ENCODE measurements at regions not wholly inside any gene's neighbourhood (a gene's known extent, or its start where the extent isn't known, plus 50 kb on each side); places are given as distances from the start of the nearest gene placed in this dataset.
"Not testable (repeated sequence)": the region's sequence is repeated elsewhere in the genome, so short reads cannot be mapped to it uniquely, and the experiment has no call there.

DNA sequence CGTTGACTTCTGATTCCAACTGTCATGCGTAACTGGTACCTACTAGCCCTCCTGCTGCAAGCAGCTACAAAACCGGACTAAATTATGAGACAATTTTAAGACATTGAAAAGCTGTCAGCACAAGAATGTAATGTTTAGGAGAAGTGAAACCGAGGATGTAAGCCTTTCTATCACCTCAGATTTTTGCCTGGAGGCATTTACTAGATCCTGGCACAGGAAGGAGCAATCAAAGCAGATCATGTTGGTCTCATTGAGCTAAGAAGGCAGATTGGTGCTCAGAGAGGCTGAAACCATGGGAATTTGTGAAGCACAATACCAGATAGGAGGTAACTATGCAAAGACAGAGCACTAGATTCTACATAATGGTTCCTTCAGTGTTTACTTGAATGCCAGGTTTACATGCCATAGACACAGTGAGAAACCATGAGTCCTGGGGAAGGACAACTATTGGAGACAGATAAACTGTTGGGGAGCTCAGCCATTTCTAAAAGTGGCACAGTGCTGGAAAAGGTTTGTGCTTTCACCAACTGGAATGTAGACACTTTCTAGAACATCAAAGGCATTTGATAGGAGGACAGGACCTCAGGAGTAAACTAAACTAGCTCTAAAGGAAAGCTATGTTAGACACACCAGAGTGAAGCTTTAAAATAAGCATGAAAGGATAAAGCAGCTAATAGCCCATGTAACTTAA is 179.4 kb downstream of the LYPLAL1 start:
- DNase-seq (ENCODE audit: low spot score) = no peak

DNA sequence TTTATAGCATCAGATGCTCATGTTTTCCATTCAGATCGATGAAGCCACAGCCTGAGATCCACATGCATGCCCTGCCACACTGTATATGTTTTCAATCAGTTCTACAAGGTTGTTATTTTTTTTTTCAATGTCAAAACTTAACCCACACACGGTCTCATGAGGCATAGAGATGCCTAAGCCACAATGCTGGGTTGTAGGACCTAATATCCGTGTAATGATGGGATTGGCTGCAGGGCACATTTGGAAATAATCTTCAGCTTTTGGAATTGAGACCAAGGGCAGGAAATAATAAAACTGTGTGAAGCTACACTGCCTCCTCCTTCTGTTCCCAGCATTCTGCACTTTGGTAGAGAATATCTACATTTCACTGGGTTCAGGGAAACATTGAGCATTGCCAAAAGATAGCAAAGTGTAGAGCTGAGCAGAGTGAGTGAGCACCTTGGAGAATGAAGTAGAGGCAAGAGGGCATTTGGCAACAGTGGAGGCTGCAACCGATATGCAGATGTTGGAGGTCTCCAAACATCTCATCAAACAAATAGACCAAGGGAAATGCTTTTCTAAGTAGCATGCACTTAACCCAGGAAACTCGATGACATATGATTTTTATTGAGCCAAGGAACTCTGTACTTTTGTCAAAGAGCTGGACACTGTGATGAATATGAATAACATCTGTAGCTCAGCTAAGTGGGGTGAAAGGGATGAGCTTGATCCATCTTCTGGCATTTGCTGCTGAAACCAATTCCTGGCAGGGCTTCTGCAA is 176.7 kb downstream of the LYPLAL1 start:
- no peak for DNase-seq (ENCODE audit: low spot score)

DNA sequence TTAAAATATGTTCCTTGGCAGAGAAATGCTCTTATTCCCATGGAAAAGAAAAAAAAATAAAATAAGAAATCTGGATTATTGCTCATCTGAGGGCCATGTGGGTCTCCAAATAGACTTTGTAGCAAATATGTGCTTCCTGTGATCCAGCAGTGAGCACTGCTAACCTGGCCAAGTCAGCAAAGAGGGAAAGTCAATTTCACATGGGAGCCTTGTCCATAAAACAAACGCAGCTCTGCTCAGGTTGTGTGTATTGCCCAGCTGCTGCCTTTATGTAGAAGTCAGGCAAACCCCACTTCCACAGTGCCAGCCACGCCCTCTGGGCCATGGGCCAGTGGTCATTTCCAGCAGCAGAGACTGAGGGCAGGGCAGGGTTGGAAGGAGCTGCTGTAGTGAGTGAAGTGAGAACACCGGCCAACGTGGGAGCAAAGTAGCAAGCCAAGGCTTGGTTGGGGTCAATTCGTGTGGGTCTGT is 174.3 kb downstream of the LYPLAL1 start:
- DNase-seq (ENCODE audit: low spot score) = no peak

DNA sequence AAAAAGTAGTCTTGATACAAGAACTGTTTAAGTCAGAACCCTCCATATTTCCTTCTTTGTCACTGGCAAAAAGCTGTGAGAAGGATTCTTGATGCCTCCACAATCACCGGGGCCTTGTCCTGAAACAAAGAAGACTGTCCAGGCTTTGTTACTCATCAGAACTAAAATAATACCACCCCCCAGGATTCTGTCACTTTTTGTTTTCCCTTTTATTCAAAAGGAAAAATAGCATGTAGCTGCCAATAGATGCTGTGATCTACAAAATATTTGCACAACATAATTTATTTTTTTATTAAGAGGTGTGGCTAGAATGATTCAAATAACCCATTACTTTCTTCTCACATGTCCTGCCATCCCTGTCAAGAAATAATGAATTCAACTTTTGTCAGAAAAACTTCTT is 173.7 kb downstream of the LYPLAL1 start:
- DNase-seq (ENCODE audit: low spot score) = no peak

DNA sequence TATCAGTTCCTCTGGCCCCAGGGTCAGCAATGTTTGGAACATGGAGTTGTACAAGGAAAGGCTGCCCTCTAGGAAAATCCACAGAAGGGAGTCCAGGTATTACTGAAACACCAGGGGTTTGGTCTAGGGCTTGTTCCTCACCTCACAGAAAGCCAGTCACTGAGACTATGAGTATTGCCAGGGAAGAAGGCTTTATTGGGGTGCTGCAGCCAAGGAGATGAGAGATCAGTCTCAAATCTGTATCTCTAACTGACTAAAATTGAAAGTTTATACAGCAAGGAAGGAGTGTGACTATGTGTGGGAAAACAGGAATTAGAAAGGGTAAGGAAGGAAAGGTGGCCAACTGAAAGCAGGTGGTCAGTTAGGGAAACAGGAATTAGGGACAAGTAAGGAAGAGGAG is 172.3 kb downstream of the LYPLAL1 start:
- DNase-seq (ENCODE audit: low spot score) = no peak

DNA sequence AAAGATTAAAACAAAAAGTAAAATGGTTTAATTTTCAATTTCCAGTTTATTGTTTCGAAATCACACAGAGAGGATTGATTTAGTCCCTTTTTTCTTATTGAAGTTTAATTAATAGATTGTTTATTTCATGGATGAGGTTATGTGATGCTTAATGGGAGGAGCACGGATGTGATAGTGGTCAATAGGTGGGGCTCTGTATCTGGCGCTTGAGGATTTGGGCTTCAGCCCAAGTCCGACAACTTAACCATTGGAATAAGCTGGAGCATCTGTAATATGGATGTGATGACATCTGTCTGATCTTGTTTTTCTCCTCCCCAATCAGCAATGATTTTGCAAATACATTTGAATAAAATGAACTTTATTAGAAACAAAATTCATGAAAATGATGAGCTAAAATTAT is 169.2 kb downstream of the LYPLAL1 start:
- no peak for DNase-seq (ENCODE audit: low spot score)

DNA sequence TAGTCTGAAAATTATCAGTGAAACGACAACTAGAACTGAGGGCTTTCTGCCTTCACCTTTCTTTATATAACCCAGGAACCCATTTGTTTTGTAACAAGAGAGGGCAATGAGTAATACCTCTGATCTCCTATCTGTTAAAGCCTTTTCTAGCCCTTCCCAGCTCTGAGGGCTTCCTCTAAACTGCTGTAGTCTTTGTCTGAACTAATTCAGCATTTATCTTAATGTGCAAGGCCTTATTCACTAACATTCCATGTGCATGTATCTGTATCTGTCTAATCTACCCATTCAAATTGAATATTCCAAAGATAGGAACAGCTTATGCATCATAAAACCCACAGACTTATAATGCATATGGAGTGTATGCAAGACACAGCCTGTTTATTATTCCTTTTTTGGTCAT is 167.1 kb downstream of the LYPLAL1 start:
- DNase-seq (ENCODE audit: low spot score) = no peak

DNA sequence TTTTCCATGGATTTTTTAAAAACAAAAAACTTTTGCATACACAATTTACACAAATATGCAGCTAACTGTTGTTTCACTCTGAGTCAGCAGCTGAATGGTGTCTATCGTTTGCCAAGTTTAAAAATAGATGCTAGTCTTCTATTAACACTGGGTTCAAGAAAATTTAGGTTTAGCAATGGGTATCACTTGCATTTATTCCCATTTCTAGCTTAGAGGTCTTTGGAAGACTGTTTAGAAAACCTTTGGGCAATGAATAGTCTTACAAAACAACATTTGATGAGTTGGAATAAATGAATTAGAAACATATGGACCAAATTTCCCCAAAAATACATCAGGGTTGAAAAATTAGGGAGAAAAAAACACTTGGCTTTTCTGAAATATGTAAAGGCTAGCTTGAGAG is 165.8 kb downstream of the LYPLAL1 start:
- no peak for DNase-seq (ENCODE audit: low spot score)

DNA sequence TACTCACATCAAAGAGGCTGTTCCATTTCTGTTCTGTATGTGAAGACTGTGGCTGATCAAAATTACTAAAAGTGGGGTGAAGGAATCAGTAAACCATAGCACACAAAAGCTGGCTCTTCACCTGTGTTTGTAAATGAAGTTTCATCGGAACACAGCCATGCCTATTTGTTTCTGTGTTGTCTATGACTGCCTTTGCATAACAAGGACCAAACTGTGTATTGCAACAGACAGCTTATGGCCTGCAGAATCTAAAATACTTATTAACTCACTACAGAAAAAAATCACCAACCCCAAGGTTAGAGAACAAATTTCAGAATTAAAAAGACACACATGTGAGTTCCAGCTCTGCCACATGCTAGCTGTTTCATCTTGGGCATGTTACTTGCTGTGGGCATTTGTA is 163.9 kb downstream of the LYPLAL1 start:
- DNase-seq (ENCODE audit: low spot score) = no peak

DNA sequence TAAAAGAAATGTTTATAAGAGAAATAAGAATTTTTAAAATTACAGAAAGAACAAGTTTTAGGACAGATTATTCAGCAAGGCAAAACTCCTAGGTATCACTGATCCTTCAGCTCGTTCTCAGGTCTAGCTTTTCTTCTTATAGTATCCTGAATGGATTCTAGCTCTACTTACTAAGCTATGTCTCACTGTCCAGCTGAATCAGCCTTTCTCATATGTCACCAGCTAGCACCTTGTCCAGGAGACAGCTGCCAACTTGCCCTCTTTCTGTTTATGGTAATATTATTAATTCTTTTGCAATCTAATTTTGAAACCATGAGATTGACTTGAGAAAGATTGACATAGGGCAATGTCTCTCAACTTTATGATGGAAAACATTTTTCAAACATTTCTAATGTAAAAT is 159.9 kb downstream of the LYPLAL1 start:
- DNase-seq (ENCODE audit: low spot score) = no peak

DNA sequence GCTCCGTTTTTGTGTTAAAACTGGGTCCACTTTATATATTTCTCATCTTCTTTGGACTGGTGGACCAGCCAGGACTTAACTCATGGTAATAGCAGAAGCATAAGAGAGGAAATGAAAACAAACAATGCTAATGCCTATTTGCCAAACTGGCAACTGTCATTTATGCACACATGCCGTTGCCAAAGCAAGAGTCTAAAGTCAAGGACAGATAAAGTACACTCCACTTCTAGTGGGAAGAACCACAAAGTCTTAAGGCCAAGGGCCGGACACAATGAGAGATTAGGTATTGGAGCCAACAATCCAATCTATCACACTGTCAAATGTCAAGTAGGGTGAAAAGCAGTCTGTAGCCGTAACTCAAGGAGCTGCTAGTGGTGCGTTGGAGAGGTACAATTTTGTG is 157.7 kb downstream of the LYPLAL1 start:
- DNase-seq (ENCODE audit: low spot score) = no peak

DNA sequence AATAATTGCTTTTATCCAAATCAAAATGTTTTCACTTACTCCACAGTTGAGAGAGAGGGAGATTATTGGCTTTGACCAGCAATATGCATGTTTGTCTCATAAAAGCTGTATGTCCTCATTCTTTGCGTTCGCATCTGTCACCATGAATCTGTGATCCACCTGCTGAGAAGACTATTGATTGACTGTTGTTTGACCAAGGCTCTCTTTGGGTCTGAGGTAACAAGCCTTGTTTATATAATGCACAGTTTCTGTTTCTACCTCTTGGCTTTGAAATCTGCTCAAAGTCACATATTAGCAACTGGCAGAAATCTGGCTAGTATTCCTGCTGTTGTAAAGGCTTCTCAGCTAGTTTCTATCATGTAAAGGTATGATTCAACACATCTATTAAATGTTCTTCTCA is 157.0 kb downstream of the LYPLAL1 start:
- no peak for DNase-seq (ENCODE audit: low spot score)

DNA sequence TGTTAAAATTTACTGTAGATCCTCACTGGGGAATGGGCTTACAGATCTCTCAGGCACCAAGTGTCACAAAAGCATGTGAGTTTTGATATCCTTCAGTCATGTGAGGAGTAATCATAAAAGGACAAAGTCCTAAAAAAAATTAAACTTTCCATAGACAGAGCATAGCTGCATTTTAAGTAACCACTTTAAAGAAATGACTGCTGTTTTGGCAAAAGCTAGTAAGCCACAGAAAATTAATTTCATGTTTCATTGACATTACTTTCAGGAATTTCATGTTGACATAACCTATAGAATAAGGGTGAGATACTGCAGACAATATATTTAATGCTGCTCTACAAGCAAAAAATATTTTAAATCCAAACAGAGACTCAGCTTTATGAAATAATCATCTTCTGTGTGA is 156.3 kb downstream of the LYPLAL1 start:
- DNase-seq (ENCODE audit: low spot score) = no peak

DNA sequence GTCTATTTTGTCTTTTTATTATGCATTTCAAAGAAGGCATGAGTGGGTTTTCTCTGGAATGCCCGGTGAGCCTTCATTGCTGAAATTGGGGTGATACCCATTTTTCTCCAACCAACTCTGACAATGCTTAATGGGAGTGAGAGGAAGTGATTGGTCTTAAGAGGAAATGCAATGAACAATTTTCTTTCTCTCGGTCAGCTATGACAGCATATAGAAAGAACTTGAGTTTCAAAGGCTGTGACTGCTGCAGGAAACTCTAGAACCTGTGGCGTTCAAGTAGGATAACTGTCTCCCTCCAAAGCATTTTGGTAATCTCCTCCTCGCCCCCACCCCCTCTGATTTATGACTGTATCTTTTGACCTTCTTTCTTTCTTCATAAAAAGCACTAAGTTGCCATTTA is 155.9 kb downstream of the LYPLAL1 start:
- no peak for DNase-seq (ENCODE audit: low spot score)

DNA sequence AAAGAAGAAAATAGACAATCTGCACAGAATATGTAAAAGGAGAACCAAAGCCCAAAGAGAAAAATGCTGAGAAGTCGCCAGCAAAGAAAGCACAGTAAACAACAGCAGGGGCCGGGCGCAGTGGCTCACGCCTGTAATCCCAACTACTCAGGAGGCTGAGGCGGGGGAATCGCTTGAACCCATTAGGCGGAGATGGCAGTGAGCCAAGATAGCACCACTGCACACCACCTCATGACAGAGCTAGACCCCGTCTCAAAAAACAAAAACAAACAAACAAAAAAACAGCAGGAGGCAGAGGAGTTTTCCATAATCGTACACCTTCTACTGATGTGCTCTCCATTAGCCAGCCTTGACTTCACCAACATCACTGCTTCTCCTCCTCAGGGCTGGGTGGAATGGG is 153.2 kb downstream of the LYPLAL1 start:
- DNase-seq (ENCODE audit: low spot score) = no peak

DNA sequence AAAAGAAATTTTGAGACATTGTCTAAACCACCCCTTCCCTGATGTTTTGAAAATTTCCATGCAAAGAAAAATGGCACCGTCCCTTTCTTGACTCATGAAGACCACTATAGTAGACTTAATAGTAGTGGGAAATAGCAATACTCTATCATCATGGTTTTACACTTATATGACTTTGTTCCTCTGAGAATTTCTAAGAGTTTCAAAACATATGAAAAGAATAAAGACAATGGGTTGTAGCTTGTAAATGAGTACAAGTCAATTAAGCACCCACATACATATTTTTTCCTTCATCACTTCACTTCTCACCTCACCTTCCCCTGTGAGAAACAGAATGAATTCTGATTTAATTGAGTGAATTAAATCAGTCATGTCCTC is 151.7 kb downstream of the LYPLAL1 start:
- DNase-seq (ENCODE audit: low spot score) = no peak

DNA sequence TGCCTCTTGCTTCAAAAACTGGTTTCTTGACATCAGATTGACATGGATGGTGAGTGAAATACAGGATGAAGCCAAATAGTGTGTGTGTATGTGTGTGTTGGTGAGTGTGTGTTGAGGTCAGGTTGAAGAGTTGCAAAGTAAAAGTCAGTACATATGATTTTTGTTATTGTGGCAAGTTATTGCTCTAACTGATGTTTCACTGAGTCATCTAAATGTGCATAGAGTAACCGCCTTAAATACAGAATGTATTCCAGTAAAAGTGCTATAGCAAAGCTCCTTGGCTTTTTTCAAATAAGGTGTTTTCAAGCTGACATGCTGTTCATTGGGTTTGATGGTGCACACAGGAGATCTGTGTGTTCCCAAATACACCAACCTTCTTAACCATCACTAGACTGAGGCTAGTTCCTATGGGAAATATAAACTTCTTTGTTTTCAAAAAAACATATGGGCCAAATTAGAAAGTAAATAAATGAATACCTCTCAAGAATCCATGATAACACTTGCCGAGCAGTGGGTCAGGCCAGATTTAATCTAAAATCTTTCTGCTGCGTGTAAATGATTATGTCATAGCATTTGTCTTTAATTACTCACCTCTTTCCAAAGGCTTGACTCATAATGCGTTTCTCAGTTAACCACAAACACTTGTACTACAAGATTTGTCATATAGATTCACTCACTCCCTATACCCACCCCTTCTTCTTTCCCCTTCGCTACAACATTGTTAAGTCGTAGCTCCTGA is 151.1 kb downstream of the LYPLAL1 start:
- no peak for DNase-seq (ENCODE audit: low spot score)

DNA sequence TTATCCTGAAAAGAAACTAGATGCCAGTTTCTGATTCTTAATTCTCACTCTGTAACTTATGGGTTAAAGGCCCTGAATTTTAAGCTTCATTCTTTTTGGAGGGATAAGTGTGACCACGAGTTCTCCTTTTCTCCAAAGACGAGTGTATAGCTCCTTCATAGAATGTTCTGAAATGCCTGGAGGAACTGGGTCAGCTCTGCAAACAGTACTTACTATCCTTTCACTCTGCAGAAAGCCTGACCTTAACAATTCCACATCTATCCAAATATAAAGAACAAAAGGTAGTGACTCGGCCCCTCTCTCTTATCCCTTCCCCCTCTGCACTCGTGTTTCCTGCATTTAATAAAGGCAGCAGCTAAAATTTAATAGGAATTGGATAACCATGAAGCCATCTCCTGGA is 150.5 kb downstream of the LYPLAL1 start:
- DNase-seq (ENCODE audit: low spot score) = no peak

DNA sequence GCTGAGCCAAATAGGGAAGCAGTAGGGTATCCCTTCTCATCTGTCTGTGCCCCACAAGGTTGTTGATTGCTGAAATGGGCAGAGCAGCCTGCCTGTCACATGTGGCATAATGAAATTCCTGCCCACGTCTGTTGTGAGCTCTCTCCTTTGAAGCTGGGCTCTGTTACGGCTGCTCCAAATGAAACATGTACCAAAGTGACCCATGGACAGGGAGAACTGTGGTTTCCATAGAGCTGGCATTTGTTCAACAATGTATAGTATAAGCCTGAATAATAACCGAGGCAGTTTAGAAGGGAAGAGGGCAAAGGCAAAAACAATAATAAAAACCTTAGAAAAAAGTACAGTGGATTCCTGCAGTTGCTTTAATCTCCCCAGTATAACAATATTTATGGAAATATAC is 149.7 kb downstream of the LYPLAL1 start:
- no peak for DNase-seq (ENCODE audit: low spot score)

DNA sequence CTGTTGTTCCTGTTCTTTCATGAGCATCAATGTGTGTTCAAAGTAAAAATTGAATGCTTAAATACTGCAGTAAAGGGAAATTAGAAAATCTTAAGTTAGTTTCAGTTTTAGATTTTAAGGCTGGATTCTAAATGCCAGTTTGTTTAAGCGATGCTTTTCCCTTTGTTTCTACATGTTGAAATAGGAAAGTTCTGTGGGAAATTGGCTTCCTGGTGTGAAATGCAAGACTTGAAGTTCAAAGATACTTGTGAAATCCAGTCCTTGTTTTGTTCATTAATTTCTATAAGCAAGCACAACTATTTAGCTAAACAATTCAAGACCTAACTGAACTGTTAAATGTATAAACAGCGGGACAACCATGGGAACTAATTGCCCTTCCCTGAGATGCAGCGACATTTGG is 149.1 kb downstream of the LYPLAL1 start:
- no peak for DNase-seq (ENCODE audit: low spot score)

DNA sequence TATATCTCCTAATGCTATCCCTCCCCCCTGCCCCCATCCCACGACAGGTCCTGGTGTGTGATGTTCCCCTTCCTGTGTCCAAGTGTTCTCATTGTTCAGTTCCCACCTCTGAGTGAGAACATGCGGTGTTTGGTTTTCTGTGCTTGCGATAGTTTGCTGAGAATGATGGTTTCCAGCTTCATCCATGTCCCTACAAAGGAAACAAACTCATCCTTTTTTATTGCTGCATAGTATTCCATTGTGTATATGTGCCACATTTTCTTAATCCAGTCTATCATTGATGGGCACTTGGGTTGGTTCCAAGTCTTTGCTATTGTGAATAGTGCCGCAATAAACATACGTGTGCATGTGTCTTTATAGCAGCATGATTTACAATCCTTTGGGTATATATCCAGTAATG is 146.9 kb downstream of the LYPLAL1 start:
- DNase-seq (ENCODE audit: low spot score) = not testable (repeated sequence)

DNA sequence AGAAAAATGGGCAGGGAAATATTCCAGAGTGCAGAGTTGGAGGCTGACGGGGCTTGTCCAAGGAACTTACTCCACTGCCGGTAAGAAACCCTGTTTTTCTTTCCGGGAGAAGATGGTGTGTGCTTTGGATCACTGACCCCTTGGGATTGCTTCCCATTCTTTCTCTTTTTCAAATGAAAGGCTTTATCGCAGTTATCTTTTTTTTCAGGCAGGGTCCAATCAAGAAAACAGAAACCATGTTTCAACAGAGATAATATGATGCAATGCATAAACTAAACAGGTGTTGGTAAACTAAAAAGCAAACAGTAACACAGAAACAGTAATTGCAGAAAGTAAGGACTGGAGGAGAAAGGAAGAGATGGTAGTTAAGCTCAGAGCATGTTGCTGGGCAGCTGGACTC is 145.1 kb downstream of the LYPLAL1 start:
- no peak for DNase-seq (ENCODE audit: low spot score)

DNA sequence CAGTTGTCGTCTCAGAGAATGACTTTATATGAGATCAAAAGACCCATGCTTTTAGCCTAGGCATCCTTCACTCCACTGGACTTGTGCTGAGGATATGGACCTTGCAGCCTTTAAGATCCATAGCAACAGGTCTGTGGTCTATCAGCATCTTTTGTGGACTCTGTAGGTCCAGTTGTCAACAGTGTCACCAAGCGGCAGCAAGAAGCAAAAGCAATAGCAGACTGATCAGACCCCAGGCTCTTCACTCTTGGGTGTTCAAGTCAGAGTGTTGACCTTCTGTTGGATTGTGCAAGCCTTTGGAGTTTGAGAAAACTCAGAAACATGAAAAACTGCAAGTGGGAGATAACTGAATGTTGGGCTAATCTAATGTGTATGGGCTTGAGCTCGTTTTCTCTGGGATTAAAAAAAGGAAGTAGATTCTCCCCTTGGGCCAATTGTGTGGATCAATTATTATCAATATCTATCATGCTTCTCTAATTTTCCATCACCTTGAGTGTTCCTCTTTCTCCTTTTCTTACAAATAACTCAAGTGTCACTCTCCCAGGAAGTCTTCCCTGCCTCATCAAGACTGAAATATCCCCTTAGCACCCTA is 144.2 kb downstream of the LYPLAL1 start:
- peak; percentile 7 for DNase-seq (ENCODE audit: low spot score)

Data from NAMALWA (cell line).